ENCODE measurements at regions not wholly inside any gene's neighbourhood (a gene's known extent, or its start where the extent isn't known, plus 50 kb on each side); places are given as distances from the start of the nearest gene placed in this dataset.

DNA sequence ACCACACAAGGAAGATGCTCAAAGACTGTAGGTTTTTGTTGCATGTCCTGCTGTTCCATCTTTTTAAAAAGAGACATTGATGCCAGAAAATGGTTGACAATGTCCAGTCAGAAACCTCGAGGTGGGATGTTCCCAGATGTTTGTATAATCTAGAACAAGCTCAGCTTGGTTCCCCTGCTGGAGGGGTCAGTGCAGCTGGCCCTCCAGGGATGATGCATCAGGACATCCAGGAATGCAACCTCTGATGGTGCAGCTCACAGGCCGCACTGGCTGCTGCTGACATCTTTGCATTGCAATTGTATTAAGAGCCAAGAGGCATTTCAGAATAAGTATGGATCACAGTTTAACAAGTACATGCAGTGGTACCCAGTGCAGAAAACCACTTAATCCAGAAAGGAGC is 122.4 kb downstream of the MED10 start:
- TF ChIP-seq EZH2phosphoT487 (IDR thresholded peaks at IDR 0.05; ENCODE audit: insufficient read depth, low read depth) (no peak), EZH2 (IDR thresholded peaks at IDR 0.05; ENCODE audit: insufficient read depth, poor library complexity, severe bottlenecking) (no peak)

Measured in GM23248 (cell line).